HAP-1 (cell line): ENCODE measurements at regions not wholly inside any gene's neighbourhood (a gene's known extent, or its start where the extent isn't known, plus 50 kb on each side); places are given as distances from the start of the nearest gene placed in this dataset.
"Not testable (repeated sequence)": the region's sequence is repeated elsewhere in the genome, so short reads cannot be mapped to it uniquely, and the experiment has no call there.

Experiments
- DNase-seq, 2 experiments: peaks; one replicate each; pipeline ENCODE4 v3.0.0-alpha.2; 2016 to 2020; ENCODE audit warnings: low spot score in 2 of 2
- H3K27me3 ChIP-seq: fragments of 250-450 bp; sonication (Bioruptor Pico); 2 replicates; pipeline ENCODE4 v1.5.1; 2020; ENCODE audit warnings: low read depth, mild to moderate bottlenecking, moderate library complexity
- H3K36me3 ChIP-seq: fragments of 250-450 bp; sonication (Bioruptor Pico); replicated peaks from 2 replicates; pipeline ENCODE4 v1.5.1; 2020; ENCODE audit warnings: mild to moderate bottlenecking
- H3K4me1 ChIP-seq: fragments of 250-450 bp; sonication (Bioruptor Pico); 2 replicates; pipeline ENCODE4 v1.5.1; 2020; ENCODE audit warnings: mild to moderate bottlenecking
- H3K4me3 ChIP-seq: fragments of 250-450 bp; sonication (Bioruptor Pico); 2 replicates; pipeline ENCODE4 v1.5.1; 2020; ENCODE audit warnings: mild to moderate bottlenecking, moderate library complexity
- H3K9me3 ChIP-seq: fragments of 250-450 bp; sonication (Bioruptor Pico); 2 replicates; pipeline ENCODE4 v1.5.1; 2020; ENCODE audit warnings: mild to moderate bottlenecking, moderate library complexity
- in situ Hi-C: fragments of 300-500 bp; cut with MboI; formaldehyde crosslinking; loops from 3 replicates; pipeline ENCODE4 v1.14.3; 2020; ENCODE audit warnings: low sequenced_read_pairs, inconsistent platforms, mixed read lengths

- no peaks in the 10 kb centered on the region for H3K4me1 ChIP-seq
- DNase-seq, result no peak
- no peaks in the 10 kb centered on the region for H3K27me3 ChIP-seq
- H3K9me3 ChIP-seq, result peaks cover 15% of the 10 kb centered on the region
- H3K4me3 ChIP-seq, result no peak overlapping the region
- in situ Hi-C loops, result no loop called here
- H3K36me3 ChIP-seq, result no peaks in the 10 kb centered on the region
Observed at GRCh38 chr15:56804279-56804678, 71.0 kb upstream of the ZNF280D start.

- no peaks in the 10 kb centered on the region for H3K4me1 ChIP-seq
- in situ Hi-C loops, result no loop called here
- no peaks in the 10 kb centered on the region for H3K9me3 ChIP-seq
Observed at GRCh38 chr15:56802161-56802560, 68.9 kb upstream of the ZNF280D start.

GRCh38 chr15:56798639-56799038 is 65.3 kb upstream of the ZNF280D start:
- no peak for DNase-seq
- in situ Hi-C loops, result no loop called here
- H3K27me3 ChIP-seq, result no peaks in the 10 kb centered on the region
- no peaks in the 10 kb centered on the region for H3K4me1 ChIP-seq
- no peak overlapping the region for H3K4me3 ChIP-seq
- no peaks in the 10 kb centered on the region for H3K36me3 ChIP-seq
- H3K9me3 ChIP-seq, result no peaks in the 10 kb centered on the region

More at GRCh38 chr15:56802161-56802560, 68.9 kb upstream of the ZNF280D start:
- no peaks in the 10 kb centered on the region for H3K27me3 ChIP-seq
- no peak overlapping the region for H3K4me3 ChIP-seq
- no peak for DNase-seq
- H3K36me3 ChIP-seq, result no peaks in the 10 kb centered on the region

GRCh38 chr15:56797720-56798275 is 64.5 kb upstream of the ZNF280D start:
- DNase-seq, result no peak
- no peak overlapping the region for H3K4me3 ChIP-seq
- H3K27me3 ChIP-seq, result no peaks in the 10 kb centered on the region
- in situ Hi-C loops, result no loop called here
- H3K4me1 ChIP-seq, result no peaks in the 10 kb centered on the region
- H3K9me3 ChIP-seq, result no peaks in the 10 kb centered on the region
- H3K36me3 ChIP-seq, result no peaks in the 10 kb centered on the region

- in situ Hi-C loops, result no loop called here
Observed at GRCh38 chr15:56795502-56795901, 62.2 kb upstream of the ZNF280D start.

GRCh38 chr15:56794553-56795329 is 61.4 kb upstream of the ZNF280D start:
- in situ Hi-C loops, result no loop called here
- no peak for DNase-seq
- Histone ChIP-seq H3K27me3 (no peaks in the 10 kb centered on the region), H3K4me1 (no peaks in the 10 kb centered on the region), H3K4me3 (no peak overlapping the region), H3K9me3 (no peaks in the 10 kb centered on the region), H3K36me3 (no peaks in the 10 kb centered on the region)

More at GRCh38 chr15:56795502-56795901, 62.2 kb upstream of the ZNF280D start:
- Histone ChIP-seq H3K4me1 (no peaks in the 10 kb centered on the region), H3K9me3 (no peaks in the 10 kb centered on the region), H3K27me3 (no peaks in the 10 kb centered on the region), H3K4me3 (no peak overlapping the region), H3K36me3 (no peaks in the 10 kb centered on the region)
- DNase-seq, result no peak

GRCh38 chr15:56794165-56794552 is 60.9 kb upstream of the ZNF280D start:
- Histone ChIP-seq H3K36me3 (no peaks in the 10 kb centered on the region), H3K9me3 (no peaks in the 10 kb centered on the region), H3K27me3 (no peaks in the 10 kb centered on the region), H3K4me3 (no peak overlapping the region), H3K4me1 (no peaks in the 10 kb centered on the region)
- no peak for DNase-seq
- in situ Hi-C loops, result no loop called here

- in situ Hi-C loops, result no loop called here
Observed at GRCh38 chr15:56792211-56792610, 58.9 kb upstream of the ZNF280D start.

GRCh38 chr15:56791521-56791920 is 58.2 kb upstream of the ZNF280D start:
- H3K9me3 ChIP-seq, H3K4me1 ChIP-seq, in situ Hi-C loops, DNase-seq, H3K27me3 ChIP-seq, H3K4me3 ChIP-seq, H3K36me3 ChIP-seq: not testable (repeated sequence)

More at GRCh38 chr15:56792211-56792610, 58.9 kb upstream of the ZNF280D start:
- H3K9me3 ChIP-seq, result no peaks in the 10 kb centered on the region
- H3K36me3 ChIP-seq, result no peaks in the 10 kb centered on the region
- no peaks in the 10 kb centered on the region for H3K27me3 ChIP-seq
- H3K4me3 ChIP-seq, result no peak overlapping the region
- no peaks in the 10 kb centered on the region for H3K4me1 ChIP-seq
- DNase-seq, result no peak

- in situ Hi-C loops, result no loop called here
- no peaks in the 10 kb centered on the region for H3K27me3 ChIP-seq
- no peak overlapping the region for H3K4me3 ChIP-seq
- no peaks in the 10 kb centered on the region for H3K9me3 ChIP-seq
- H3K4me1 ChIP-seq, result no peaks in the 10 kb centered on the region
- H3K36me3 ChIP-seq, result no peaks in the 10 kb centered on the region
- no peak for DNase-seq
Observed at GRCh38 chr15:56788359-56788758, 55.0 kb upstream of the ZNF280D start.

GRCh38 chr15:56786966-56787365 is 53.7 kb upstream of the ZNF280D start:
- H3K4me3 ChIP-seq, result no peak overlapping the region
- H3K36me3 ChIP-seq, result no peaks in the 10 kb centered on the region
- no peak for DNase-seq
- in situ Hi-C loops, result no loop called here
- no peaks in the 10 kb centered on the region for H3K9me3 ChIP-seq
- H3K4me1 ChIP-seq, result no peaks in the 10 kb centered on the region
- no peaks in the 10 kb centered on the region for H3K27me3 ChIP-seq

GRCh38 chr15:56783857-56784661 is 50.8 kb upstream of the ZNF280D start:
- in situ Hi-C loops, result no loop called here
- H3K4me1 ChIP-seq, result no peaks in the 10 kb centered on the region
- no peak overlapping the region for H3K4me3 ChIP-seq
- no peaks in the 10 kb centered on the region; the same call in 1 of the 2 replicates for H3K9me3 ChIP-seq
- no peak for DNase-seq
- H3K36me3 ChIP-seq, result no peaks in the 10 kb centered on the region
- no peaks in the 10 kb centered on the region for H3K27me3 ChIP-seq

GRCh38 chr15:56783156-56783856 is 50.0 kb upstream of the ZNF280D start:
- Histone ChIP-seq H3K36me3 (no peaks in the 10 kb centered on the region), H3K4me3 (no peak overlapping the region), H3K4me1 (no peaks in the 10 kb centered on the region), H3K9me3 (no peaks in the 10 kb centered on the region; the same call in 1 of the 2 replicates), H3K27me3 (no peaks in the 10 kb centered on the region)
- in situ Hi-C loops, result no loop called here
- DNase-seq, result no peak
